GM19467 (cell line): ENCODE measurements at regions not wholly inside any gene's neighbourhood (a gene's known extent, or its start where the extent isn't known, plus 50 kb on each side); places are given as distances from the start of the nearest gene placed in this dataset.
A peak's percentile ranks its signal among the peaks of the same experiment; 100 is the strongest.

Experiments used
- ATAC-seq: cut with Tn5 transposase; IDR thresholded peaks from one replicate; pipeline ENCODE4 v1.9.1; 2021; ENCODE audit warnings: mild to moderate bottlenecking, moderate library complexity; ENCODE audit not compliant: unreplicated experiment

GRCh38 chr9:17019398-17019797, 115.4 kb upstream of the CNTLN start:
- no peak for ATAC-seq

- no peak for ATAC-seq
Measured at GRCh38 chr9:17018540-17019196, 116.2 kb upstream of the CNTLN start.

GRCh38 chr9:17017931-17018491, 116.8 kb upstream of the CNTLN start:
- no peak for ATAC-seq

- ATAC-seq, result no peak
Measured at GRCh38 chr9:17013891-17014290, 120.9 kb upstream of the CNTLN start.

- no peak for ATAC-seq
Measured at GRCh38 chr9:17013010-17013409, 121.8 kb upstream of the CNTLN start.

- no peak for ATAC-seq
Measured at GRCh38 chr9:17011880-17012279, 123.0 kb upstream of the CNTLN start.

GRCh38 chr9:17009071-17009470, 125.8 kb upstream of the CNTLN start:
- no peak for ATAC-seq

GRCh38 chr9:17005056-17005823, 129.6 kb upstream of the CNTLN start:
- peak; percentile 64 for ATAC-seq

- no peak for ATAC-seq
Measured at GRCh38 chr9:17004500-17004899, 130.3 kb upstream of the CNTLN start.

GRCh38 chr9:17003576-17004240, 131.1 kb upstream of the CNTLN start:
- ATAC-seq, result no peak

GRCh38 chr9:16996901-16997491, 126.5 kb upstream of the BNC2 start:
- ATAC-seq, result no peak

GRCh38 chr9:16992138-16992537, 121.7 kb upstream of the BNC2 start:
- ATAC-seq, result no peak

GRCh38 chr9:16987026-16987425, 116.6 kb upstream of the BNC2 start:
- ATAC-seq, result no peak

GRCh38 chr9:16986556-16986955, 116.1 kb upstream of the BNC2 start:
- no peak for ATAC-seq

GRCh38 chr9:16985559-16986348, 115.3 kb upstream of the BNC2 start:
- no peak for ATAC-seq

- no peak for ATAC-seq
Measured at GRCh38 chr9:16982780-16983310, 112.4 kb upstream of the BNC2 start.

GRCh38 chr9:16976427-16976826, 106.0 kb upstream of the BNC2 start:
- no peak for ATAC-seq

- no peak for ATAC-seq
Measured at GRCh38 chr9:16974436-16974835, 104.0 kb upstream of the BNC2 start.

- ATAC-seq, result no peak
Measured at GRCh38 chr9:16970321-16970720, 99.9 kb upstream of the BNC2 start.

- no peak for ATAC-seq
Measured at GRCh38 chr9:16964228-16964627, 93.8 kb upstream of the BNC2 start.
